HepG2 (cell line): ENCODE measurements at regions not wholly inside any gene's neighbourhood (a gene's known extent, or its start where the extent isn't known, plus 50 kb on each side); places are given as distances from the start of the nearest gene placed in this dataset.

Experiments
- ATAC-seq: fragments of 200-7000 bp; cut with Tn5 transposase; 3 replicates; pipeline ENCODE4 v1.9.1; 2020; ENCODE audit warnings: mild to moderate bottlenecking, moderate library complexity
- BruUV-seq: library from RNA; stranded (reverse); fragments of 400-500 nt; replicated peaks from 2 replicates; lab custom pipeline; 2021; lab: Mats Ljungman, UMichigan
- CTCF ChIA-PET: fragments of 300-600 bp; formaldehyde crosslinking; extraction: SDS; loops from one replicate; lab custom pipeline; 2021; ENCODE audit warnings: low total read pairs, inconsistent platforms, low intra/inter-chr PET ratio; lab: Yijun Ruan, JAX
- POLR2A ChIA-PET: fragments of 350-600 bp; sonication (Branson Sonifier 250); formaldehyde crosslinking; loops from one replicate; lab custom pipeline; 2020; ENCODE audit warnings: antibody characterized with exemption, inconsistent platforms; lab: Yijun Ruan, JAX
- DNase-seq: peaks from one replicate; pipeline ENCODE4 v3.0.0-alpha.2; 2015; ENCODE audit warnings: low spot score
- FAIRE-seq: peaks from 3 replicates; lab custom pipeline; 2011; peaks lifted over from hg19 to GRCh38; lab: Jason Lieb, UNC
- H2AFZ ChIP-seq: one replicate; pipeline ENCODE4 v1.6.1; 2011; ENCODE audit warnings: low read length, inconsistent platforms
- H3K27ac ChIP-seq: fragments of 300-600 bp; 3 replicates; pipeline ENCODE4 v1.8.0; 2011; ENCODE audit warnings: mixed run types, mild to moderate bottlenecking, mixed read lengths, low read length, inconsistent platforms; ENCODE audit not compliant: insufficient read depth; ENCODE audit errors: extremely low read length
- H3K27me3 ChIP-seq, 2 experiments: fragments of 200-600 bp in 1 of 2; 2 replicates in 1 of 2; 3 replicates in 1 of 2; pipeline versions ENCODE4 v1.6.0 to v1.8.0; 2011; ENCODE audit warnings: low read length in 2 of 2, mild to moderate bottlenecking in 2 of 2, moderate library complexity in 2 of 2, inconsistent platforms in 1 of 2; ENCODE audit not compliant: insufficient read depth in 2 of 2, control insufficient read depth in 1 of 2
- H3K36me3 ChIP-seq, 2 experiments: fragments of 200-600 bp in 1 of 2; replicated peaks in 1 of 2; 2 replicates in 1 of 2; 3 replicates in 1 of 2; pipeline versions ENCODE4 v1.5.1 to v1.8.0; 2011; ENCODE audit warnings: low read length in 2 of 2, inconsistent platforms in 1 of 2; ENCODE audit not compliant: insufficient read depth in 2 of 2, control insufficient read depth in 1 of 2
- H3K4me1 ChIP-seq: 2 replicates; pipeline ENCODE4 v1.5.1; 2012; ENCODE audit warnings: low read length, inconsistent platforms; ENCODE audit not compliant: insufficient read depth
- H3K4me2 ChIP-seq: 2 replicates; pipeline ENCODE4 v1.6.0; 2011; ENCODE audit warnings: low read depth, low read length, inconsistent platforms
- H3K4me3 ChIP-seq, 3 experiments: fragments of 200-600 bp in 1 of 3; sonication (generic), shearing (Covaris generic) in 1 of 3; replicated peaks in 1 of 3; 2 replicates each; pipeline ENCODE4 v1.5.1; 2011 to 2016; ENCODE audit warnings: low read length in 3 of 3, inconsistent platforms in 2 of 3, low read depth in 2 of 3, mild to moderate bottlenecking in 2 of 3, control low read depth in 1 of 3, mixed read lengths in 1 of 3; ENCODE audit not compliant: insufficient read depth in 1 of 3
- H3K79me2 ChIP-seq: one replicate; pipeline ENCODE4 v1.6.1; 2011; ENCODE audit warnings: low read length, inconsistent platforms; ENCODE audit not compliant: insufficient read depth
- H3K9ac ChIP-seq: 2 replicates; pipeline ENCODE4 v1.6.0; 2011; ENCODE audit warnings: mild to moderate bottlenecking, low read depth, low read length, inconsistent platforms; ENCODE audit not compliant: insufficient read depth
- H3K9me3 ChIP-seq: 2 replicates; pipeline ENCODE4 v1.5.1; 2012; ENCODE audit warnings: mild to moderate bottlenecking, low read length
- H4K20me1 ChIP-seq: 2 replicates; pipeline ENCODE4 v1.6.0; 2011; ENCODE audit warnings: inconsistent platforms, mild to moderate bottlenecking, low read length, moderate library complexity; ENCODE audit not compliant: insufficient read depth
- BCLAF1 ChIP-seq: fragments of 450-650 bp; IDR thresholded peaks from 2 replicates; pipeline ENCODE4 v1.6.1; 2017; ENCODE audit warnings: mild to moderate bottlenecking
- KDM3A ChIP-seq: IDR thresholded peaks from 2 replicates; pipeline ENCODE4 v1.6.1; 2018; ENCODE audit warnings: low read depth, missing compliant biosample characterization
- NCOA2 ChIP-seq: sonication (generic); formaldehyde crosslinking; IDR thresholded peaks from 2 replicates; pipeline ENCODE4 v1.8.0; 2022; ENCODE audit warnings: inconsistent platforms
- NCOA5 ChIP-seq: sonication (generic); formaldehyde crosslinking; IDR thresholded peaks from 2 replicates; pipeline ENCODE4 v1.4.0; 2020; ENCODE audit warnings: missing genetic modification reagents
- NFRKB ChIP-seq: fragments of 450-650 bp; IDR thresholded peaks from 2 replicates; pipeline ENCODE4 v1.6.1; 2017
- POLR2A ChIP-seq, 2 experiments: IDR thresholded peaks; 2 replicates each; pipeline ENCODE4 v1.6.1; 2011; ENCODE audit warnings: low read depth in 2 of 2, low read length in 2 of 2, mild to moderate bottlenecking in 1 of 2, moderate library complexity in 1 of 2; ENCODE audit not compliant: insufficient read depth in 1 of 2
- PPARG ChIP-seq: conservative IDR thresholded peaks from 2 replicates; pipeline ENCODE4 v1.6.1; 2016; ENCODE audit warnings: missing biosample characterization, missing genetic modification reagents
- SATB2 ChIP-seq: sonication (generic); formaldehyde crosslinking; IDR thresholded peaks from 2 replicates; pipeline ENCODE4 v1.5.0; 2020; ENCODE audit warnings: missing genetic modification reagents
- TRIM22 ChIP-seq: fragments of 450-650 bp; IDR thresholded peaks from 2 replicates; pipeline ENCODE4 v1.6.1; 2017
- ZNF207 ChIP-seq: fragments of 450-650 bp; IDR thresholded peaks from 2 replicates; pipeline ENCODE4 v1.6.1; 2016; ENCODE audit warnings: antibody characterized with exemption, borderline replicate concordance
- ZNF253 ChIP-seq: sonication (generic); formaldehyde crosslinking; IDR thresholded peaks from 2 replicates; pipeline ENCODE4 v1.8.0; 2022; ENCODE audit warnings: mild to moderate bottlenecking, missing genetic modification reagents, borderline replicate concordance
- ZNF296 ChIP-seq: sonication (generic); formaldehyde crosslinking; conservative IDR thresholded peaks from 2 replicates; pipeline ENCODE4 v1.5.0; 2020; ENCODE audit warnings: mild to moderate bottlenecking, missing genetic modification reagents
- ZNF354B ChIP-seq: sonication (generic); formaldehyde crosslinking; IDR thresholded peaks from 2 replicates; pipeline ENCODE4 v1.8.0; 2022; ENCODE audit warnings: mild to moderate bottlenecking, missing genetic modification reagents
- ZNF619 ChIP-seq: sonication (generic); formaldehyde crosslinking; IDR thresholded peaks from 2 replicates; pipeline ENCODE4 v1.4.0; 2020; ENCODE audit warnings: mild to moderate bottlenecking, missing genetic modification reagents
- ZNF761 ChIP-seq: sonication (generic); formaldehyde crosslinking; conservative IDR thresholded peaks from 2 replicates; pipeline ENCODE4 v1.4.0; 2020; ENCODE audit warnings: mild to moderate bottlenecking, missing genetic modification reagents
- ZNF772 ChIP-seq: sonication (generic); formaldehyde crosslinking; IDR thresholded peaks from 2 replicates; pipeline ENCODE4 v1.5.0; 2020; ENCODE audit warnings: mild to moderate bottlenecking, missing genetic modification reagents
- WGBS: methylation state at CpG from one replicate; pipeline ENCODE4 v1.1.6; 2017; ENCODE audit warnings: low lambda C conversion rate; 5-methylcytosine and 5-hydroxymethylcytosine counted together
- in situ Hi-C: cut with HindIII; loops from 2 replicates; pipeline ENCODE4 v1.10.0; 2017; ENCODE audit warnings: low pct_unique_long_range_greater_than_20kb; ENCODE audit not compliant: extremely low pct_ligation_motif_present
- intact Hi-C: fragments of 100-400 bp; cut with micrococcal nuclease; formaldehyde crosslinking; loops from one replicate; pipeline ENCODE4 v1.10.0; 2022; ENCODE audit not compliant: unreplicated experiment

- H3K4me2 ChIP-seq: no peak overlapping the region
- TF ChIP-seq SATB2 (no peak), ZNF296 (no peak), KDM3A (CRISPR knock-in tag) (no peak), PPARG (CRISPR knock-in tag) (no peak), ZNF772 (CRISPR knock-in tag) (no peak), NCOA5 (CRISPR knock-in tag) (no peak), BCLAF1 (no peak), POLR2A (IDR thresholded peaks at IDR 0.05; ENCODE audit: insufficient read depth in 1 of 2, low read depth in 2 of 2, low read length in 2 of 2) (no peak), ZNF354B (CRISPR knock-in tag) (no peak), ZNF207 (no peak), ZNF619 (no peak), ZNF761 (no peak), TRIM22 (no peak), NFRKB (no peak), ZNF253 (CRISPR knock-in tag) (no peak), NCOA2 (CRISPR knock-in tag) (no peak)
- H3K4me3 ChIP-seq: no peak overlapping the region
- ChIA-PET CTCF (no interaction called here), POLR2A (no interaction called here)
- ATAC-seq: no peak
- FAIRE-seq: no peak
- no peak overlapping the region for H2AFZ ChIP-seq
- no TSS peak for BruUV-seq
- 0% methylated on average over 2 of the region's 2 CpGs for WGBS
- intact Hi-C loops: no loop called here
- H4K20me1 ChIP-seq: no peaks in the 10 kb centered on the region
- in situ Hi-C loops: no loop called here
- DNase-seq: no peak
- H3K27ac ChIP-seq: no peak overlapping the region
- no peak overlapping the region for H3K9ac ChIP-seq
- H3K27me3 ChIP-seq: no peaks in the 10 kb centered on the region
- no peaks in the 10 kb centered on the region for H3K4me1 ChIP-seq
- H3K36me3 ChIP-seq: no peaks in the 10 kb centered on the region
- H3K9me3 ChIP-seq: no peaks in the 10 kb centered on the region
- H3K79me2 ChIP-seq: no peaks in the 10 kb centered on the region
Observed at GRCh38 chr12:59886131-59886733, 290.4 kb downstream of the SLC16A7 start.
